ENCODE measurements at regions not wholly inside any gene's neighbourhood (a gene's known extent, or its start where the extent isn't known, plus 50 kb on each side); places are given as distances from the start of the nearest gene placed in this dataset.

- DNase-seq, result no peak
These were observed 1055.7 kb downstream of the NAALADL2 start for GRCh38 chr3:175914785-175915184.

- DNase-seq, result no peak
These were observed 1054.2 kb downstream of the NAALADL2 start for GRCh38 chr3:175913286-175913685.

- DNase-seq, result no peak
These were observed 1052.8 kb downstream of the NAALADL2 start for GRCh38 chr3:175911937-175912336.

GRCh38 chr3:175902226-175902625 is 1043.1 kb downstream of the NAALADL2 start:
- no peak for DNase-seq

- DNase-seq, result no peak
These were observed 1039.1 kb downstream of the NAALADL2 start for GRCh38 chr3:175898194-175898593.

- no peak for DNase-seq
These were observed 1037.5 kb downstream of the NAALADL2 start for GRCh38 chr3:175896655-175897054.

- no peak for DNase-seq
These were observed 1036.6 kb downstream of the NAALADL2 start for GRCh38 chr3:175895731-175896130.

- DNase-seq, result no peak
These were observed 1034.4 kb downstream of the NAALADL2 start for GRCh38 chr3:175893566-175893965.

GRCh38 chr3:175890066-175890465 is 1030.9 kb downstream of the NAALADL2 start:
- no peak for DNase-seq

- no peak for DNase-seq
These were observed 1026.2 kb downstream of the NAALADL2 start for GRCh38 chr3:175885231-175885766.

- DNase-seq, result no peak
These were observed 1020.3 kb downstream of the NAALADL2 start for GRCh38 chr3:175879417-175879816.

GRCh38 chr3:175869404-175869803 is 1010.3 kb downstream of the NAALADL2 start:
- no peak for DNase-seq

- DNase-seq, result no peak
These were observed 1009.5 kb downstream of the NAALADL2 start for GRCh38 chr3:175868626-175869025.

GRCh38 chr3:175865724-175866123 is 1006.6 kb downstream of the NAALADL2 start:
- DNase-seq, result no peak

GRCh38 chr3:175861916-175862315 is 1002.8 kb downstream of the NAALADL2 start:
- no peak for DNase-seq

Data from T-helper 9 cell (primary cell).